ENCODE measurements at regions not wholly inside any gene's neighbourhood (a gene's known extent, or its start where the extent isn't known, plus 50 kb on each side); places are given as distances from the start of the nearest gene placed in this dataset.
A peak's percentile ranks its signal among the peaks of the same experiment; 100 is the strongest.

DNA sequence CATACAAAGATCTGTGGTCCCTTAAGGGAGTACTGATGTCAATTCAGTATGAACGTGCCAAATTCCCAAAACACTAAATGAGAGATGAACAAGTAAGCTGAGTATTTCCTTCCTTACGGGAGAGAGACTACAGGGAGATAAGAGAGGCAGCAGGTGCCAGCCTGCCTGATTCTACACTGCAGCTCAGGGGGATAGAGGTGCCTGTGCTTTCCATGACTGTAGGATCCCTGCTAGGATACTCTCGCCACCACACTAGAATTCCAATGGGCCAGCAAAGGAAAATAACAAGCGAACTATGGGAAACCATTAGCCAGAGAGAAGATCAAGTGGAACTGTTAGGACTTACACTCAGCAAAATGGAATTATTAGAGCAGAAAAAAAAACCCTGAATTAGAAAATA lies 198.5 kb upstream of the BTBD3 start:
- no peak for DNase-seq (ENCODE audit: low spot score)

DNA sequence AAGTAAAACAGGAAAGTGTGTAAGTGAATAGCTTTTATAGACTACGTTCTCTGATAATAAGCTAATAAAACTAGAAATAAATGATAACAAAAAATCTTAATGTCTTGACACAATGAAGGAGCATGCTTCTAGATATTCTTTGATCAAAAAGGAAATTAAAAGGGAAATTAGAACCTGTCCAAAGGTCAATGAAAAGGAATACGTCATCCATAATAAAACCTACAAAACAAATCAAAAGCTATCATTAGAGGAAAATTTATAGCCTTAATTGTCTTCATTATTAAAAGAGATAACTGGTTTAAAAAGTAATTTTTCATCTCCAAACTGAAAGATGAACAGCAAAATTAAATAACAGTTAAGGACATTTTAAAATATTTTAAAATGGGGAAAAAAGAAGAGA lies 196.3 kb upstream of the BTBD3 start:
- DNase-seq (ENCODE audit: low spot score) = no peak

DNA sequence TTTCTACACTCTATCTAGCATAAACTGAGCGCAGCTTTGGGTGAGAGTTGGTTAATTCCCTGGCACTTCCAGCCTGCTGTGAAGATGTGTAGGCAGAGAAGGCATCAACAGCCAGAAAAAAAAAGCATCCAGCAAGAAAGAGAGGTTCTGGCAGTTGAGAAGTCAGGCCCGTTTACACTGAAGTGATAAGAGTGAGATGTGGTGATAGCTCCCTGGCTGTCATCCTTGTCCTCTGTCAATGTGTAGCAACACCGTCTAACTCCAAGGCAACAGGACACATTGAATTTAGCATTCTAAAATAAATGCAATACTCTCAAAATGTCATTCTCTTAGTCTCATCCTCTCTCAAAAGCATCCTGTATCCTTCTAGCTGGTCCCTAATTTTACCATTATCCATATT lies 193.6 kb upstream of the BTBD3 start:
- DNase-seq (ENCODE audit: low spot score) = no peak

- no peak for DNase-seq (ENCODE audit: low spot score)
Observed at GRCh38 chr20:11726026-11726425, 191.7 kb upstream of the BTBD3 start.

DNA sequence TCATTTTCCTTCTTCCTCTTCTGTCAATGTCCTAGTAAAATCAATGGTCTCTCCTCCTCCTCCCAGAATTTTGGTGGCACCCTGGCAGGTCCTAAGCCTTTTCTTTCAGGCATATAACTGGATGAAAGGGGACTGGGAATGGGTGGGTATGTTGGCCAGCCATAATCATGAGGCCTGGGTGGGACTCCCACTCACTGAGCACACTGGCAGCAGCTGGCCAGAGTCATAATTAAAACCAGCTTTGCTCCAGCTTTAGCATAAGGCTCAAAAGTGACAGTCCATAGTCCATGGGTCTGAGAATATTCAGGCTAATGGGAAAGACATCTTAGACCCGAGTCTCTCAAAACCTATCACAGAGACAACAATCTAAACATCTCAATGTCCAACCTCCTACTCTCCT lies 190.0 kb upstream of the BTBD3 start:
- DNase-seq (ENCODE audit: low spot score) = no peak

DNA sequence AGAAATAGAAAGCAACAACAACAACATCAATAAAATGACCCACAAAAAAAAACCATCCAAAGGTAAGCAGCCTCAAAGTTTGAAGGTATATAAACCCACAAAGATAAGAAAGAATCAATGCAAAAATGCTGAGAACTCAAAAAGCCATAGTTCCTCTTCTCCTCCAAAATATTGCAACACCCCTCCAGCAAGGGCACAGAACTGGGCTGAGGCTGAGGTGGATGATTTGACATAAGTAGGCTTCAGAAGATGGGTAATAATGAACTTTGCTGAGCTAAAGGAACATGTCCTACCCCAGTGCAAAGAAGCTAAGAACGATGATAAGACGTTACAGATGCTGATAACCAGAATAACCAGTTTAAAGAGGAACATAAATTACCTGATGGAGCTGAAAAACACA lies 188.8 kb upstream of the BTBD3 start:
- DNase-seq (ENCODE audit: low spot score) = no peak

DNA sequence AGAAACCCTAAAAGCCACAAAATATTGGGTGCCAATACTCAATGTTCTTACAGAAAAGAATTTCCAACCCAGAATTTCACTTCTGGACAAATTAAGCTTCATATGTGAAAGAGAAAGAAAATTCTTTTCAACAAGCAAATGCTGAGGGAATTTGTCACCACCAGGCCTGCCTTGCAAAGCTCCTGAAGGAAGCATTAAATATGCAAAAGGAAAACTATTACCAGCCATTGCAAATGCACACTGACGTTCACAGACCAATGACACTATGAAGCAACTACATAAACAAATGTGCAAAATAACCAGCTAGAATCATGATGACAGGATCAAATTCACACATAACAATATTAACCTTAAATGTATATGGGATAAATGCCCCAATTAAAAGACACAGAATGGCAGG lies 187.9 kb upstream of the BTBD3 start:
- DNase-seq (ENCODE audit: low spot score) = no peak

GRCh38 chr20:11734431-11734830 lies 183.3 kb upstream of the BTBD3 start:
- no peak for DNase-seq (ENCODE audit: low spot score)

DNA sequence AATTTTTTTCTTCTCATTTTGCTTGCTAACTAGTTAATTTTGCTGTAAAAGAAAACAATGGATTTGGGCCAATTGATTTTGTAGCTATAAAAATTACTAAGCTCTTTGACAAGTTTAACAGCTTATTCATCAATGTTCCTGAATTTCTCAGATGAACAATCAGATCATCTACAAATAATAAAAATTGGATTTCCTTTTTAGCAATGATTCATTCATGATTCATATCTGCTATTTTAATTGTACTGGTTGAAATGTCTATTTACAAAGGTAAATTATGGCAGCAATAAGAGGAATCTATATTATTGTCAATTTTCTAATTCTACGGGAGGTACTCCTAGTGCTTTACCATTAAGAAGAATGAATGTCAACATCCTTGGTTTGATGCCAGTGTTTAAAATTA lies 178.8 kb upstream of the BTBD3 start:
- no peak for DNase-seq (ENCODE audit: low spot score)

- DNase-seq (ENCODE audit: low spot score) = no peak
Observed at GRCh38 chr20:11740975-11741374, 176.7 kb upstream of the BTBD3 start.

DNA sequence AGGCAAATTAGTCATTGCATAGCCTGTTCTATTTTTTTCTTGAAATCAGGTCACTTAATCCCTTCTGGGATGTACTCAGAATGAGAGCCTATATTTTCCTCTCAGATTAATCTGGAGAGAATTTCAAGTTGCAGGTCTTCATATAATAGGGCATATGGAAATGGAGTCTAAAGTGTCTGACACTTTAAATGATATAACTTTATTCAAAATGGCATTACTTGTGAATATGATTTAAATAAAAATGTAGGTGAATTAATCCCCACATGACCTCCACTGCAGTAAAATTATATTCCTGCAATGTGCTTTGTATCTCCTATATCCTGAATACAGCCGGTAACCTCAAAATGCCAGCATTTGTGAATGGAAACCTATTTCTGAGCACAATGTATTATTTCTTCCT lies 172.5 kb upstream of the BTBD3 start:
- no peak for DNase-seq (ENCODE audit: low spot score)

DNA sequence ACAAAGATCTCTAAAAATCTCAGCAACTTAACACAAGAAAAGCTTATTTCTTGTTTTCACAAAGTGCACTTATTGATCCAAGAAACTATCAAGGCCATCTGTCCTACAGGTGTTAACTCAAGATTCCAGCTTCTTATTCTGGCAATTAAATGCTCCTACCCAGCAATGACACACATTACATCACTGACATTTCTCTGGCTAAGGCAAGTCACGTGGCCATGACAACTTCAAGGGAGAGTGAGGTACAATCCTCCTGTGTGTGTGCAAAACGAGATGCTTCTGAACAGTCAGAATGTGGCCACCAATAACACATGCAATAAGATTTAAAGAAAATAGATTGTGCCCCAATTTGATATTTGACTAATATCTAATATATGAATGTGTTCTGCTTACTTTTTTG lies 169.3 kb upstream of the BTBD3 start:
- no peak for DNase-seq (ENCODE audit: low spot score)

DNA sequence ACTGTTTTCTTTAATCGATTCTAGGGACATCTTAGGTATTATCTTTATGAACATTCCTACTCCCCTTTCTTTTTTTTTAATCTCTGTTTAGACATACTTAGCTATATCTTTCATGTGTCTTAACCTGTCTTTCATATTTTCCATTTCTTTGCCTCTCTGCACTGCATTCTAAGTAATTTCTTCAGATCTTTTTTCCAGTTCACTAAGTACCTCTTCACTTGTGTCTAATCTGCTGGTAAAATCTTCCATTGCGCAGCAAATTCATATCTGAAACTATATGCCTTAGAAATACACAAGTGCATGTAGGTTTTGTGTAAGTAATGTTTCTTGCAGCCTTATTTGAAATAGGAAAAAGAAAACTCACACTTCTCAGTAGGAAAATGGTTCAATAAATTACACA lies 165.4 kb upstream of the BTBD3 start:
- DNase-seq (ENCODE audit: low spot score) = no peak

DNA sequence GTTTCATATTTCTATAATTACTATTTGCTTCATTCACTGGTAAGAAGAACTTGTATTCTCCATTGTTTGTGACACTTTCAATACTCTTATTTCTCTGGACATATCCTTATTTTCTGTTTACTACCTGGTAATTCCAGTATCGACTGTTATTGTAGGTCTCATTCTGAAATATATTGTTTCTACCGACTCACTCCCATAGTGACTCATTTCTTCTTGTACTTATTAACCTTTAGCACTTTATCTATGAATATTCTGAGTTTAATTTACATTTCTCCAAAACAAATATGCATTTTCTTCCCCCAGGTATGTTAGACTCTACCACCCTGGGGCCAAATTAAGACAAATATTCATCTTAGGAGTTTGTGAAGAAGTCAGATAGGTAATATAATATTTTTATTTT lies 164.5 kb upstream of the BTBD3 start:
- DNase-seq (ENCODE audit: low spot score) = no peak

GRCh38 chr20:11754451-11754850 lies 163.2 kb upstream of the BTBD3 start:
- DNase-seq (ENCODE audit: low spot score) = no peak

GRCh38 chr20:11755071-11755841 lies 162.4 kb upstream of the BTBD3 start:
- DNase-seq (ENCODE audit: low spot score) = peak; percentile 44

GRCh38 chr20:11761497-11761896 lies 156.2 kb upstream of the BTBD3 start:
- DNase-seq (ENCODE audit: low spot score) = no peak

- DNase-seq (ENCODE audit: low spot score) = peak; percentile 62
Observed at GRCh38 chr20:11766961-11767360, 150.7 kb upstream of the BTBD3 start.

DNA sequence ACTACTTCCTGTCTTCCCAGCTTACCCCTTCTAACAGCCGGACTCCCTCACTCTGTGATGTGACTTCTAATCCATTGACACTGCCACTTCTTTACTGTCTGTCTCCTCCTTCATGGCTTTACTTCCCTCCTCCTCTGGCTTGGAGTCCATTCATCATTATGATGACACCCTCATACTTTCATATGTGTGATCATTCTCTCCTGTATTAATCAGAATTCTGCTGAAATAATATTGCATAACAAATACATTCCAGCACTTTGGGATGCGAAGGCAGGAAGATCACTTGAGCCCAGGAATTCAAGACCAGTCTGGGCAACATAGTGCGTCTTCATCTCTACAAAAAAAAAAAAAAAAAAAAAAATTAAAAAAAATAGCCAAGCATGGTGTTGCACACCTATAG lies 147.9 kb upstream of the BTBD3 start:
- peak; percentile 33 for DNase-seq (ENCODE audit: low spot score)

GRCh38 chr20:11772226-11772730 lies 145.4 kb upstream of the BTBD3 start:
- no peak for DNase-seq (ENCODE audit: low spot score)

- DNase-seq (ENCODE audit: low spot score) = no peak
Observed at GRCh38 chr20:11776687-11777086, 141.0 kb upstream of the BTBD3 start.

DNA sequence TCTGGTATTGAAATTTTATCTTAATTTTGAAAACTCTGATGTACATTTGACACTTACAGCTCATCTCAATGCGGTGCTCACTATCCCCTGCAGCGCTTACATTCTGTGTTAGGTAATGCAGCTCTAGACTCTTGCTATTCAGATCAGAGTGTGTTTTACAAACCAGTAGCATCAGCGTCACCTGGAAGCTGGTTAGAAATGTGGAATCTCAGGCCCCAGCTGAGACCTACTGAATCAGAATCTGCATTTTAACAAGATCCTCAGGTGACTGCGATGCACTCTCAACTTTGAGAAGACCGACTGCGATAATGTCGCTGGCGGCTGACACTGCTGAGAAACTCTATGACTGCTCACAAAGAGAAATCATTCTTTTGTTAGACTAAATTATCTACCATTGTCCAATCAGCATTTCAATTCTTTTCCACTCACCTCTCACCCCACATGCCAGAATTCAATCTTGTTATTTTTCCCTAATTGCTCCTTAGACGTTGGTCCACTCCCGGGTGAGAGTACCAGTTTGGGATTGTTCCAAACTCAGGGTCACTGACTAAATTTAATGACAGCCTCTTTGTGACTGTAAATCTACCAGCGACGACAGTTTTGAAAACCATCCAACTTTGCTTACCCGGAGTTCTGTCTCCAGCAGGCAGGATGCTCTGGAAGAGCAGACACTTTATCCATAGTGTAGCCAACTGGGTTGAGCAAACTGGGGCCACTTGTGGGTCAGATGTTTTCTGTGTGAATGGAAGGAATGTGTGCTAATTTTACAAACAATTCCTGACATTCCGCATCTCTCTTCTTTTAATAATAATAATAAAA lies 140.1 kb upstream of the BTBD3 start:
- DNase-seq (ENCODE audit: low spot score) = peak; percentile 72

GRCh38 chr20:11778206-11778570 lies 139.5 kb upstream of the BTBD3 start:
- no peak for DNase-seq (ENCODE audit: low spot score)
